ENCODE measurements at regions not wholly inside any gene's neighbourhood (a gene's known extent, or its start where the extent isn't known, plus 50 kb on each side); places are given as distances from the start of the nearest gene placed in this dataset.

GRCh38 chr14:88941414-88941813 is 117.0 kb downstream of the TTC8 start:
- TF ChIP-seq, protein P1, sequence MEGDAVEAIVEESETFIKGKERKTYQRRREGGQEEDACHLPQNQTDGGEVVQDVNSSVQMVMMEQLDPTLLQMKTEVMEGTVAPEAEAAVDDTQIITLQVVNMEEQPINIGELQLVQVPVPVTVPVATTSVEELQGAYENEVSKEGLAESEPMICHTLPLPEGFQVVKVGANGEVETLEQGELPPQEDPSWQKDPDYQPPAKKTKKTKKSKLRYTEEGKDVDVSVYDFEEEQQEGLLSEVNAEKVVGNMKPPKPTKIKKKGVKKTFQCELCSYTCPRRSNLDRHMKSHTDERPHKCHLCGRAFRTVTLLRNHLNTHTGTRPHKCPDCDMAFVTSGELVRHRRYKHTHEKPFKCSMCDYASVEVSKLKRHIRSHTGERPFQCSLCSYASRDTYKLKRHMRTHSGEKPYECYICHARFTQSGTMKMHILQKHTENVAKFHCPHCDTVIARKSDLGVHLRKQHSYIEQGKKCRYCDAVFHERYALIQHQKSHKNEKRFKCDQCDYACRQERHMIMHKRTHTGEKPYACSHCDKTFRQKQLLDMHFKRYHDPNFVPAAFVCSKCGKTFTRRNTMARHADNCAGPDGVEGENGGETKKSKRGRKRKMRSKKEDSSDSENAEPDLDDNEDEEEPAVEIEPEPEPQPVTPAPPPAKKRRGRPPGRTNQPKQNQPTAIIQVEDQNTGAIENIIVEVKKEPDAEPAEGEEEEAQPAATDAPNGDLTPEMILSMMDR (IDR thresholded peaks at IDR 0.05): no peak
- no peak for TF ChIP-seq POLR2A (IDR thresholded peaks at IDR 0.05)

Data from body of pancreas (tissue), 4 donors.